ENCODE measurements at regions not wholly inside any gene's neighbourhood (a gene's known extent, or its start where the extent isn't known, plus 50 kb on each side); places are given as distances from the start of the nearest gene placed in this dataset.

GRCh38 chr14:38309522-38310277 is 53.8 kb upstream of the CLEC14A start:
- DNase-seq (no peak), ATAC-seq (no peak)

Measured in stimulated activated naive CD8-positive, alpha-beta T cell treated with anti-CD3 and anti-CD28 coated beads, Interleukin-15, Interleukin-2, amounts not matched to agents 100 U/mL and 50 U/mL, for 24 hours (primary cell).